Spinal cord (tissue), 9 donors: ENCODE measurements at regions not wholly inside any gene's neighbourhood (a gene's known extent, or its start where the extent isn't known, plus 50 kb on each side); places are given as distances from the start of the nearest gene placed in this dataset.
A peak's percentile ranks its signal among the peaks of the same experiment; 100 is the strongest.

Experiments
- DNase-seq, 6 donors: peaks; one replicate each; pipeline versions ENCODE4 v3.0.0 to v3.0.0-alpha.2; 2013 to 2015; ENCODE audit warnings: low spot score in 6 of 6, low read depth in 4 of 6
- H3K27ac ChIP-seq: one replicate; pipeline ENCODE4 v1.5.1; 2013; ENCODE audit warnings: low read depth, low read length, control low read depth
- H3K27me3 ChIP-seq: one replicate; pipeline ENCODE4 v1.6.1; 2013; ENCODE audit warnings: low read length; ENCODE audit not compliant: control insufficient read depth, insufficient read depth
- H3K36me3 ChIP-seq: one replicate; pipeline ENCODE4 v1.6.1; 2013; ENCODE audit warnings: low read length; ENCODE audit not compliant: control insufficient read depth, insufficient read depth
- H3K4me1 ChIP-seq: one replicate; pipeline ENCODE4 v1.6.1; 2013; ENCODE audit warnings: low read length; ENCODE audit not compliant: control insufficient read depth, insufficient read depth
- H3K4me3 ChIP-seq: one replicate; pipeline ENCODE4 v1.5.1; 2013; ENCODE audit warnings: low read depth, low read length, control low read depth
- H3K9me3 ChIP-seq: one replicate; pipeline ENCODE4 v1.6.1; 2013; ENCODE audit warnings: low read length; ENCODE audit not compliant: control insufficient read depth, insufficient read depth
- WGBS: methylation state at CpG from one replicate; pipeline ENCODE4 v1.1.5; 2013; ENCODE audit warnings: missing lambda C conversion rate; ENCODE audit not compliant: insufficient coverage; 5-methylcytosine and 5-hydroxymethylcytosine counted together
- donor health status: healthy.

- no peaks in the 10 kb centered on the region for H3K4me1 ChIP-seq
- H3K27me3 ChIP-seq: no peaks in the 10 kb centered on the region
- no peak overlapping the region for H3K4me3 ChIP-seq
- DNase-seq: no peak
- peaks cover 1% of the 10 kb centered on the region for H3K9me3 ChIP-seq
- H3K36me3 ChIP-seq: no peaks in the 10 kb centered on the region
- WGBS: 100% methylated on average over 1 of the region's 3 CpGs
- no peak overlapping the region for H3K27ac ChIP-seq
These were observed 1010.4 kb downstream of the TBC1D22A start for GRCh38 chr22:47772864-47773263.

- H3K4me3 ChIP-seq: no peak overlapping the region
- no peaks in the 10 kb centered on the region for H3K27me3 ChIP-seq
- DNase-seq: no peak
- H3K27ac ChIP-seq: no peak overlapping the region
- 98% methylated on average over 3 of the region's 6 CpGs for WGBS
- no peaks in the 10 kb centered on the region for H3K4me1 ChIP-seq
- H3K36me3 ChIP-seq: no peaks in the 10 kb centered on the region
- peaks cover 1% of the 10 kb centered on the region for H3K9me3 ChIP-seq
These were observed 1007.2 kb downstream of the TBC1D22A start for GRCh38 chr22:47769652-47770051.

GRCh38 chr22:47768027-47768426 lies 1005.6 kb downstream of the TBC1D22A start:
- WGBS: 100% methylated on average over 1 of the region's 4 CpGs
- no peaks in the 10 kb centered on the region for H3K4me1 ChIP-seq
- H3K9me3 ChIP-seq: peaks cover 1% of the 10 kb centered on the region
- no peak overlapping the region for H3K27ac ChIP-seq
- H3K4me3 ChIP-seq: no peak overlapping the region
- no peak for DNase-seq
- no peaks in the 10 kb centered on the region for H3K27me3 ChIP-seq
- H3K36me3 ChIP-seq: no peaks in the 10 kb centered on the region

GRCh38 chr22:47767403-47767802 lies 1005.0 kb downstream of the TBC1D22A start:
- no peak for DNase-seq
- H3K27me3 ChIP-seq: no peaks in the 10 kb centered on the region
- no peak overlapping the region for H3K27ac ChIP-seq
- H3K4me3 ChIP-seq: no peak overlapping the region
- H3K4me1 ChIP-seq: no peaks in the 10 kb centered on the region
- 92% methylated on average over 4 of the region's 5 CpGs for WGBS
- peaks cover 1% of the 10 kb centered on the region for H3K9me3 ChIP-seq
- no peaks in the 10 kb centered on the region for H3K36me3 ChIP-seq

- WGBS: 93% methylated on average over 3 of the region's 6 CpGs
- no peak for DNase-seq
These were observed 1003.3 kb downstream of the TBC1D22A start for GRCh38 chr22:47765757-47766156.

DNA sequence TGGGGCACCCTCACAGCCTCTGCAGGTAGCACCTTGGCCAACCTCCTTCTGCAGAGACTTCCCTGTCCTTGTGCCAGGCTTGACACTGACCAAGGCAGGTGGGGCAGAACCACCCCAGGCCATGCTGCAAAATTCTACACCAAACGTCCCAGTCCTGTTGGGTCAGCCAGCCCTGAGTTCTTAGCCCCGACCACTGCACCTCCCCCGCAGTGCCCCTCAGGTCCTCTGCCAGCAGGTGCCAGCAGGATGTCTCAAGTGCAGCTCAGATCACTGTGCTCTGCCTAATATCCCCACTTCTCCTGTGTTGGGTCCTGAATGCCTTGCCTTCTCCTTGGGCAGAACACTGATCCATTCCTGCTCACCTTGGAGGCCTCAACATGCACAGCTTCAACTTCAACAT lies 999.7 kb downstream of the TBC1D22A start:
- no peak overlapping the region for H3K4me3 ChIP-seq
- H3K27ac ChIP-seq: no peak overlapping the region
- WGBS: 92% methylated on average over 3 of the region's 3 CpGs
- H3K27me3 ChIP-seq: no peaks in the 10 kb centered on the region
- no peaks in the 10 kb centered on the region for H3K4me1 ChIP-seq
- H3K9me3 ChIP-seq: no peaks in the 10 kb centered on the region
- H3K36me3 ChIP-seq: no peaks in the 10 kb centered on the region
- no peak for DNase-seq

More at GRCh38 chr22:47765757-47766156, 1003.3 kb downstream of the TBC1D22A start:
- peaks cover 1% of the 10 kb centered on the region for H3K9me3 ChIP-seq
- no peak overlapping the region for H3K27ac ChIP-seq
- no peaks in the 10 kb centered on the region for H3K27me3 ChIP-seq
- no peaks in the 10 kb centered on the region for H3K36me3 ChIP-seq
- H3K4me1 ChIP-seq: no peaks in the 10 kb centered on the region
- no peak overlapping the region for H3K4me3 ChIP-seq

DNA sequence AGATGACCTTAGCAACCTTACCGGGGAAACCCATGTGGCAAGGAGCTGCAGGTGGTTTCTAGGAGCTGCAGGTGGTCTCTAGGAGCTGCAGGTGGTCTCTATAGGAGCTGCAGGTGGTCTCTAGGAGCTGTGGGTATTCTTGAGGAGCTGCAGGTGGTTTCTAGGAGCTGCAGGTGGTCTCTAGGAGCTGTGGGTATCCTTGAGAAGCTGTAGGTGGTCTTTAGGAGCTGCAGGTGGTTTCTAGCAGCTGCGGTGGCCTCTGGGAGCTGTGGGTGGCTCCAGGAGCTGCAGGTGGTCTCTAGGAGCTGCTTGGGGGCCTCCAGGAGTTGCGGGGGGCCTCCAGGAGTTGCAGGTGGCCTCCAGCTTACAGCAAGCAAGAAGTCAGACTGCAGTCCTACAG lies 997.5 kb downstream of the TBC1D22A start:
- Histone ChIP-seq H3K36me3 (no peaks in the 10 kb centered on the region), H3K27me3 (no peaks in the 10 kb centered on the region), H3K9me3 (no peaks in the 10 kb centered on the region), H3K4me3 (no peak overlapping the region), H3K27ac (no peak overlapping the region), H3K4me1 (no peaks in the 10 kb centered on the region)
- 94% methylated on average over 3 of the region's 3 CpGs for WGBS
- DNase-seq: no peak

GRCh38 chr22:47757741-47758140 lies 995.3 kb downstream of the TBC1D22A start:
- Histone ChIP-seq H3K4me1 (no peaks in the 10 kb centered on the region), H3K27me3 (no peaks in the 10 kb centered on the region), H3K36me3 (no peaks in the 10 kb centered on the region), H3K9me3 (no peaks in the 10 kb centered on the region), H3K4me3 (no peak overlapping the region), H3K27ac (no peak overlapping the region)
- DNase-seq: no peak
- no CpG with 5 or more reads among the region's 3 CpGs for WGBS

- no peak for DNase-seq
- Histone ChIP-seq H3K4me1 (no peaks in the 10 kb centered on the region), H3K27ac (no peak overlapping the region), H3K36me3 (no peaks in the 10 kb centered on the region), H3K4me3 (no peak overlapping the region), H3K9me3 (no peaks in the 10 kb centered on the region), H3K27me3 (no peaks in the 10 kb centered on the region)
- WGBS: 88% methylated on average over 1 of the region's 3 CpGs
These were observed 987.6 kb downstream of the TBC1D22A start for GRCh38 chr22:47750086-47750485.

DNA sequence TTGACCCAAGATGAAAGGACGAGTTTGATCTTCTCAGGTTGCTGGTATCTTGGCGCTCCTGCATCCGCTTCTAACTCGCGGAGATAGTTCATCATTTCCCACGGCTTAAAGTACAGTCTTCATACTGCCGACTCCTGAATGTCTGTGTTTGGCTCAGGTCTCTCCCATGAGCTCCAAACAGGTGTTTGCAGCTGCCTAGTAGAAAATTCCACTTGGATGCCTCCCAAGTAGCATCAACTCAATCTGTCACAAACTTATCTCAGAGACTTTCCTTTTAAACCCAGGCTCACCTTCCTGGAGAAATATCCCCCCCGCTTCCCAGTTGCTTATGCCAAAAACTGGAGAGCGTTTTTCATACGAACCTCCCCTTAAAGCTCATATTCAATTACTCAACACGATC lies 986.5 kb downstream of the TBC1D22A start:
- WGBS: 87% methylated on average over 11 of the region's 11 CpGs
- peak in 1 of 6 donors; percentile 43 for DNase-seq
- Histone ChIP-seq H3K27ac (no peak overlapping the region), H3K36me3 (no peaks in the 10 kb centered on the region), H3K9me3 (no peaks in the 10 kb centered on the region), H3K4me3 (no peak overlapping the region), H3K27me3 (no peaks in the 10 kb centered on the region), H3K4me1 (no peaks in the 10 kb centered on the region)
